NK-92 treated with Interleukin-12 subunit alpha and Interleukin-12 subunit beta, amount 100 ng/mL, for 24 hours (cell line): ENCODE measurements at regions not wholly inside any gene's neighbourhood (a gene's known extent, or its start where the extent isn't known, plus 50 kb on each side); places are given as distances from the start of the nearest gene placed in this dataset.
"Not testable (repeated sequence)": the region's sequence is repeated elsewhere in the genome, so short reads cannot be mapped to it uniquely, and the experiment has no call there.

ENCODE experiments used
- DNase-seq: peaks from one replicate; lab custom pipeline; 2025; lab: John Stamatoyannopoulos, UW

DNA sequence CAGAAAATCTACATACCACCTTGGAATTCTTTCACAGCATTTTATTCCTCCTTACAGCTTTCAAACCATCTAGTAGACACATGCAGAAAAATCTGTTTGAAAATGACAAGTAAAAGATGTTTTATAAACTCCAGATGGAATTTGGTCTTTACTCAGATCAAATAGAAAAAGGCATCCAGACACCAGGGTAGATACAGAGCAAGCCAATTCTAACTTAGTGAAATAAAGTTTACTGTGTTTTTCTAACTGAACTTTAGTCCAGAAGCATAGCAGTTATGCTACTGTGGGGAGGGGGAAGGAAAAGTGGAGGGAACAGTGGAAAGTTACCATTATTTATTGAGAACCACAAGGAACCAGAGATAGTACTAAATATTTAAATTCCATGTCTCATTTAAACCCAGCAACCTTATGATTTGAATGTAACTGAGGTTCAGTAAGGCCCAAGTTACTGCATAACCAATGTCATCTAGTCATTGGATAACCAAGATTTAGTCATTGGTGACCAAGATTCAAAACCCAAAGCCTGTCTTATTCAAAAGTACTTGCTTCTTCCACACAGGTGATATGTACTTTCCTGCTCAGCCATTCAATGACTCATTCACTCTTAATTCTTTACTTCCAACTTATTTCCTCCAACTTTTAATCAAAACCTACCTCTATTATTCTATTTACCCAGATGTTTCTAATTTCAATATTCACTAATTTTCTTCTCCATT lies 57.7 kb downstream of the RAD51AP2 start:
- no peak for DNase-seq

DNA sequence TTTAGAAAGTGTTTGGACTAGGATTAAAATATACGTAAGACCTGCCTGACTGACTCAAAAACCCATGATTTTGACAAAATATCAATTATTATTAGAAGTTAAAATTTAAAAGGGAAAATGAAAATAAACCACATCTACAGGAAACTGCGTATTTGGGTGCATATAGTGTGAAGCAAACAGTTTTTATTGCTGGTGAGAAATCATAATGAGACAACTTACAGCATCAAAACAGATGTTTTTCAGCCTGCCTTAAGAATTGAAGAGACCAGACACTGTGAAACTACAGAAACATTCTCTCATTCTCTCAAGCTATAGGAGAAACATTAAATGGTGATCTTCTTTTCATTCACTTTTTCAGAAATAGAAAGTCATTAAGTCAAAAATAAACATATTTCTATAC lies 62.9 kb downstream of the RAD51AP2 start:
- no peak for DNase-seq

DNA sequence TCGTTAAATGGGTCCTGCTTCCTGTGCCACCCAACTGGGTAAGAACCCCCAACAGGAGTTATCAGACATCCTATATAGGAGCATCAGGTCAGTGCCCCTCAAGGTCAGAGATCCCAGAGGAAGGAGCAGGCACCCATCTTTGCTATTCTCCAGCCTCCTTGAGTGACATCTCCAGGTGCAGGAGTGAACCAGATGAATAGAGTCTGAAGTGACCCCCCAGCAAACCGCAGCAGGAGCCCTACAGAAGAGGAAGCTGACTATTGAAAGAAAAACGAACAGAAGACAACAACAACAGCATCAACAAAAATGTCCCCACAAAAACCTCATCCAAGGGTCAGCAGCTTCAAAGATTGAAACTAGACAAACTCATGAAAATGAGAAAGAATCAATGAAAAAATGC lies 72.0 kb downstream of the RAD51AP2 start:
- not testable (repeated sequence) for DNase-seq

DNA sequence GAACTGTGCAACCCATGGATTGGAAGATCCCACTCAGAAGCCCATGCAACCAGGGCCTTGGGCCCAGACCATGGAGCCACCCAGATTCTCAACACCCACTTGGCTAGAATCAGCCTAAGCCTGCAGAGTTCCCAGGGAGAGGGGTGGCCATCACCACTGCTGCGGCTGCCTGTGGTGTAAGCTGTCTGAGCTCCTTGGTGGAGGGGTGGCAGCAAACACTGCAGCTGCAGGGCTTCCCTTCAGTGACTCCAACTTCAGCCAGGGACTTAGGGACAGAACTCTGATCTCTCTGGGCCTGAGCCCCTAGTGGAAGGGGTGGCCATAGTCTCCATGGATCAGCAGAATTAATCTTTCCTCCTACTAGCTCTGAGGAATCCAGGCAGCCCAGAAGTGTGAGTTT lies 72.5 kb downstream of the RAD51AP2 start:
- no peak for DNase-seq

DNA sequence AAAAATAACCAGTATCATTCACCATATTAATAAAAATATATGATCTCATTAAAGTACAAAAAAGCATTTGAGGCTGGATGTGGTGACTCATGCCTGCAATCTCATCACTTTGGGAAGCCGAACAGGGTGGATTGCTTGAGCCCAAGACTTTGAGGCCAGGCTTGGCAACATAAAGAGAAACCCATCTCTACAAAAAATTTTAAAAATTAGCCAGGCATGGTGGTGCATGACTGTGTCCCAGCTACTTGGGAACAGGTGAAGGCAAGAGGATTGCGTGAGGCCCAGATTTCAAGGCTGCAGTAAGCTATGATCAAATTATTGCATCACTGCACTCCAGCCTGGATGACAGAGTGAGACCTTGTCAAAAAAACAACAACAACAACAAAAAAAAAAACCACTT lies 75.9 kb downstream of the RAD51AP2 start:
- no peak for DNase-seq

DNA sequence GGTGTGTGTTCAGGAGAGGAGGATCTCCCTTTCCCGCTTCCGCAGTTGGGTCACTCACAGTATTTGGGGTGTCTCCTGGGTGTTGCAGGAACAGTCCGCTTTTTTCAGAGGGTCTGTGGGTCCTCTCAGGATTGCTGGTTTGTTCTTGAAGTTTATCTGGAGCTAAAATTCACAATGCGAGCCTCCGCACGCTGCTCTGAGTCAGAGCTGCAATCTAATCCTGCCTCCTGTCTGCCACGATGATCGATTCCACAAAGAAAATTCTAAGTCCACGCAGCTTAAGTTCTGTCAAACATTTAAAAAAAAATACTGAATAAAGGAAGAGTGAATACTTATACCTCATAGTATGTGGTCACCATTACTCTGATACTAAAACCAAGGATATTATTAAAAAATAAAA lies 76.5 kb downstream of the RAD51AP2 start:
- DNase-seq = no peak

DNA sequence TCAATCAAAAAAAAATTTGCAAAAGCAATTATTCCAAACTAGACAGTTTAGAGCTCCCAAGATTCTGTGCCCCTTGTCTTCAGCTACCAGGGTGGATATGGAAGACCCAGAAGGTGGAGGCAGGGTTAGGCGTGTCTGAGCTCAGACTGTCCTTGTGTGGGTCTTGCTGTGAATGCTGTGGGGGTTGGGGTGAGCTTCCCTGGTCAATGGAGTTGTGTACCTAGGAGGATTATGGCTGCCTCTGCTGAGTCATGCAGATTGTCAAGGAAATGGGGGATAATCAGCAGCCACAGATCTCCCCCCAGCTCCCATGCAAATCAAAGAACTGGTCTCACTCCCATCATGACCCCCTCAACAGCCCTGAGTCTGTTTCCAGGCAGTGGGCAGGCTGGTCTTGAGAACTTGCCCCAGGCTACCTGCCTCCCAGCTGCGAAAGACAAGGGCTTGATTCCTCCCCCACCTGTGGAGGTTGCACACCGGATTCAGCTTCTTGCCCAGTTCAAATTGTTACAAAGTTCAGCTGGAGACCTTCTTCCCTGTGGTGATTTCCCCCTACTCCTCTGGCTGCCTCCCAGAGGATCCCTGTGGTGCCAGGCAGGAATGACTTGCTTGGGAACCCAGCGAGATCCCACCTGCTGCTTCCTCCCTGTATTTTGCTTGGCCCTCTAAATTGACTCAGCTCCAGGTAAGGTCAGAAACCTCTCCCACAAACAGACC lies 77.0 kb downstream of the RAD51AP2 start:
- DNase-seq = no peak

DNA sequence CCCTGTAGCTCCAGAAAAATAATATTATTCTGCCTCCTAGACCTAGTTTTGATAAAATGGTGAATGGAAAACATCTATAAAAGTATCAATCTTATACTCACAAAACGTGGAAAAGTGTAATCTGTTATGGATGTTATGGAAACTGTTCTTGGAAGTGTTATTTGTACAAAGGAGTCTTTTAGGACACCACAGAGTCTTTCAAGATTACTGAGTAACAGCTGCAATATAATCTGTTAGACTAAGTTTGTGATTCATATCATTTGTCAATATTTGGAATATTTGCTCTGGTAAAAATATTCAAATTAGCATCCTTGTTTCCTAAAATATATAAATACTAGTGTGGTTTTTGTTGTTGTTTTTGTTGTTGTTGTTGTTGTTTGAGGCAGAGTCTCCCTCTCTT lies 87.9 kb downstream of the RAD51AP2 start:
- no peak for DNase-seq

DNA sequence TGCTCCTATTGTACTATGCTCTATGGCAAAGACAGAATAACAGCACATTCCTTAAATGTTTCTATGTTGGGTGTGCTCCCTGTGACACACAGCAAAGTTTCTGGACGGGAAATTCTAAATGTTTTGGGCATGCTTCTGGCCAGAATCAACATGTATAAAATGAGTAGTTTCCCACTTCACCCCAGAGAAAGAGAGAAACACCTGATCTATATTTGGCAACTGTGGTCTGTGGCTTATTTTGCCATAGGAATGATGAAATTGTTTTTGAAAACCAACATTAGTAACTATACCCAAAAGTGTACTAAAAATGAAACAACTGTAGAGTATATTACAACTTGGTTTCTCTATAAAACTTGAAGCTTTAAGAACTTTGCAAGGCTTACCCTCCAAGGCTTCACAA lies 89.1 kb downstream of the RAD51AP2 start:
- DNase-seq = no peak

DNA sequence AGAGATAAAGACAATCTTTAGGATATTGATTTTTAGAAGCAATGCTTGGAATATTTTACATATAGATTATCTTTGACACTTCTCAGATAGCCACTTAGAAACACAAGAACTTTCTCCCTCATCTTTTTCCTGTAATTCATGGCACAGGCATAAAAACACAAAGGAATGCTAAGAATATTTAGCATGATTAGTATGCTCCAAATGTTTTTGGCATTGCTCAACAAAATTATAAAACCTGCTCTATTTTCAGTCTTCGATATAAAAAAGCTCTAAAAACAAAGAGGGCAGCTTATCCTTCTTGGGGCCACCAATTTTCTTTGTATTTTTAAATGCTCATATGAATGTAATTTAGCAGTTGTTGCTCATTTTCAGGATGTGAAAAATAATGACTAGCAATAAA lies 90.8 kb downstream of the RAD51AP2 start:
- DNase-seq = no peak

DNA sequence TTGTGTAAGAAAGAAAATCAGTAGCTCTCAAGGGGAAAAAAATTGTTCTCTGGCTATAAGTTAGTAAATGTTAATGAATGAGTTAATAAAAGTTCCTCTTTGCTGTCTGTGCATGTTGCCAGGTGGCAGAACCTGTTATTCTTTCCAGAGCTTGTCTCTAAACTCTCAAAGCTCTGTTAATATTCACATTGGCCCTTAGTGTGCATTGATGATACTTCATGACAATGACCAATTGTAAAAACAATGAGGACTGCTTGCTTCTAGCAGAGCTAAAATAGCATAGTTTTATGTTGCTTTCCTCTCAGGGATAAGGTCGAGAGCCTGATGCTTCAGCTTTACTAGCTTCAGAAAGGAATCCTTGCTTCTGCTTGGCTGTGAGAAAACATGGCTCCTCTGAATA lies 91.5 kb downstream of the RAD51AP2 start:
- DNase-seq = no peak

DNA sequence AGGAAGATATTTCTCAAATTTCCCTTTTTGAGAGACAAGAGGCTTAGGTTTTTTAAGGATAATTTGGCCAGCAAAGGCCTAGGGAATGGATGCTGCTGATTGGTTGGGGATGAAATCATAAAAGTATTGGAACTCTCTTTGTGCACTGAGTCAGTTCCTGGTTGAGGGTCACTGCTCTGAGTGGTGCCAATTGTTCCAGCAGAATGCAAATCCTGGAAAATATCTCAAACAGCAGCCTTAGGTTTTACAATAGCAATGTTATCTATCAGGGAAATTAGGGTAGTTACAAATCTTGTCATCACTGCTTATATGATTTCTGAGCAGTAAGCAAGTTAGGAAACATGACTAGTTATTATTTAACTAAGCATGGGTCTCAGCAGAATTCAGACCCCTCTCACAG lies 96.2 kb downstream of the RAD51AP2 start:
- DNase-seq = no peak

DNA sequence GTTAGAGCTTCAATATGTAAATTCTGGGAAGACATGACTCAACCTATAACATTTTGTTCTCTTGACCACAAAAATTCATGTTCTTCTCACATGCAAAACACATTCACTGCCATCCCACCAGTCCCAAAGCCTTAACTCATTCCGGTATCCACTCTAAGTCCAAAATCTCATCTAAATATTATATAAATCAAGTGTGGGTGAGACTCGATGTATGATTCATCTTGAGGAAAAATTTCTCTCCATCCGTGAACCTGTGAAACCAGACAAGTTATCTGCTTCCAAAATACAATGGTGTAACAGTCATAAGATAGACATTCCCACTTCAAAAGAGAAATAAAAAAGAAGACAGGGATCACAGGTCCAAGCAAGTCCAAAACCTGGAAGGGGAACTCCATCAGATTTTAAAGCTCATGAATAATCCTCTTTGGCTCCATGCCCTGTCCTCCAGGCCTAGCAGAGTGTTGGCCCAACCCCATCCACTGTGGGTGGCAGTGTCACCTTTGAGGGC lies 101.3 kb downstream of the RAD51AP2 start:
- DNase-seq = no peak

DNA sequence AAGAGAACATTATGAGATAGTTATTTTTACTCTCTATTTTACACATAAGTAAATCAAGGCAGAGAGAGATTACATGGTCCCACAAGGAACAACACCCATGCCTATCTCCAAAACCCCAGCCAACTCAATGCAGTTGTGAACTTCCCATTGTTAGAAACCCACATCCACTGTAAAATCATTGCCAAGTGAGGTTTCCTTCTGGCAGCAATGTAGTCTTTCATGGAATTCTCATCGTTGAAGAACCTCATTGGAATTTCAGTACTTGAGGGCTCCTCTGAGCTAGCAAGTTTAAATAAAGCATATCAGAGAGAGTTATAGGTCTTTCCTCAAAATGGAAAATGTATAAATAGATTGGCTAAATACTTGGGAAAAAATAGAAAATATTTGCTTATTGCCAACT lies 105.2 kb downstream of the RAD51AP2 start:
- DNase-seq = no peak

DNA sequence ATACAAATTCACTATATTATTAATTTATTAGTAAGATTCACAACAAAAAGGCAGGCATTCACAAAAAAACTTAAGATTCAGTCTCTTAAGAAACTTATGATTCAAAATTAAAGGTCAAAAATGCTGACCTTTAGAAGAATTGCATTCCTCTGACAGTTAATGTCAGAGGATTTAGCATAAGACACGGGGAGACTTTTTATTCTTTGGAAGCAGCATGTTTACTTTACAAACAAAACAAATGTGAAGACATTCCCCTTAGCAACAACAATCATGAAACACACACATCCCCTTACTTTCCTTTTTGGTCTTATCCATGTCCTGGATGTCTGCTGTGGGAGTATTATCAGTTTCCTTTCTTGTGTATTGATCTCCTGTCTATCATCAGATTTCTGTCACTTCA lies 117.1 kb downstream of the RAD51AP2 start:
- no peak for DNase-seq

DNA sequence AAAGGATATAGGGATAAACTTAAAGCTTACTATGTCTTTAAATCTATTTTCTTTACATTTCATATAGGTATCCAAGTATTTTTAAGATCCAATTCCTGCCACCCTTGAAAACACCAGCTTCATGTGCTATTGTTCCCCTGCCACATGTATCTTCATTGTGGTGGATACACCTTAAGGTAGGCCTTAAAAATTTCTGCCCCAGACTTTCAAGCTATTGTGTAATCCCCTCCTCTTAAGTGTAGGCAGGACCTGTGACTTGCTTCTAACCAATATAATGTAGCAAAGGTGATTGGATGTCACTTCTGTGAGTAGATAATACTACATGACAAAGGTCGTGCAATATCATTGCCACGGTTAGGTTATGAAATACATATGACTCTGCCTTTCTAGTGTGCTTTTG lies 119.5 kb downstream of the RAD51AP2 start:
- DNase-seq = no peak

DNA sequence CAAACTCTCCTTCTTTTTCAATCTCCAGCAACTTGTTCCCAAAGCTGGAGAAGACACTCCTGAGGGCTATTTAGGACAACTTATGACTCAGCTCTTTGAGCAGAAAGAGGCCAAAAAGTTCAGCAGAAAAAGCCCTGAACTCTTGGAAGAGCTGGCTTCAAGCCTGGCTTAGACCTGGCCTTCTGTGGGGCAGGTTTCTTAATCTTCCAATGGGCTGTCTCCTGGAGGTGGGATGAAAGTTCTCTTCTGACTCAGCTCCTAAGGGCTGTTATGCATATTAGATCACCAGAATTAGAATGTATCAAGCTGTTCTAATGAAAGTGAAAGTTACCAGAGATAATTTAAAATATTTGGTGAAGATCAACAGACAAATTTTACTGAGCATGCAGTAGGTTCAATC lies 129.4 kb downstream of the RAD51AP2 start:
- DNase-seq = no peak

DNA sequence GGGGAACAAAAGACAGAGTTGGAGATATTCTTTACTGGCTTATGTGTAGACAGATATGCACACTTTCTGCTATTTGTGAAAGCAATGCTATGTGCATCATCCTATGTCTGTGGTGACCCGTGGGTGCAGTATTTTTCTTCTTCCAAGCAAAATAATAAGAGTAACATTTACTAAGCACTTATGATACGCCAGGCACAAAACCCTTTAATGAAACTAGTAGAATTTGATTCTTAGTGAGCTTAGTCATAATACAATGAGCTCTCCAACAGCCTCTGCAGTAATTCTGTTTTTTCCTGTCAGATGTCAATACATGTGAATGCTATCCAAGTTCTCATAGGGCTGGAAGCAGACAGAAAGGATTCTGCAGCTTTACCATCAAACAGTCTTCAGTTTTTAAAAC lies 130.6 kb downstream of the RAD51AP2 start:
- DNase-seq = no peak

DNA sequence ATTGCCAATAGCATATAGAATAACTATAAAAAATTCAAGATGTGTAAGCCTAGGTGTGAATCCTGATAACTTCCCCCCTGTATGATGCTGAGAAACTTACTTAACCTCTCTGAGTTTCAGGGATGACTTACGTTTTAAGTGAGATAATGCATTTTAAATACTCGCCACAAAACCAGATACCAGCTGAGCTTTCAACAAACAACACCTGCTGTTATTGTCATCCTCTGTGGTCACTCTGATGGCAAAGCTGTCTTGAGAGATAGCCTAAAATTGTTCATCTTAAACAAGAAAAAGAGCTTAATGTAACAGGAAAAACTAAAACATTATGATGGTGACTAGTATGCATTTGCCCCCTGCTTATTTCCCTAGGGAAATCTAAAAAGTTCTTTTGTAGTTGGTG lies 131.5 kb downstream of the RAD51AP2 start:
- DNase-seq = no peak

DNA sequence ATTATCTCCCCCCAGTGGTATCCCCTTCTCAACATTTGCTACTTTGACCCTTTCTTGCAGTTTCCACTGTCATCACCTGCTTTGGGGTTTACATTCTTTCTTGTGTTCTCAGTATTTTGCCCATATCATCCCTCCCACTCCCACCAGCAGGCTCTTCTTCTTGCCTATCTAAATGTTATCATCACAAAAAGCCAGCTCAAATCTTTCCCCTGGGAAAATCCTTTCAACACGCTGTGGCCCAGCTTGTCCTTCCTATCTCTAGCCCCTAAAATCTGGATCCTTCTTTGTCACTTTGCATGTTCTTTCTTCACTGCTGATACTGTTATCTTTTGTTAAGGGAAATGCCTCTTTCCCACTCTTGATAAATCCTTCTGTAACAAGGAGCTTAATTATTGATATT lies 138.2 kb downstream of the RAD51AP2 start:
- DNase-seq = no peak

DNA sequence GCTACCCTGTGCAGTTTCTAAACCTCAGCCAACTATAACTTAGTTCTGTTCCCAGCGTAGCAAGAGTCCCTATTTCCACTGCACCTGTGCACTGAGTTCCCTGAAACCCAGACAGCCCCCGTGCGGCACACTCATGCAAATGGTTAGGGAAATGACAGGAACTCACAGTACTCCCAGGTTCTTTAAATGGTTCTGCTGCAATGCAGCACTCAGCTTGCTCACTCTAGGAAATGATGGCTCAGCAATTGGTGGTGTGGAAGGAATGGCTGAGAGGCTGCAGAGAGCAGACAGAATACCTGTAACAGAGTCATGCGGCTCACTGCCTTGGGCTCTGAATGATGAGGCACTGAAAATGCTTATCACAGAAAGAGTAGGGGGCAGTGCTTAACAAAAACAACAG lies 143.0 kb downstream of the RAD51AP2 start:
- DNase-seq = no peak

DNA sequence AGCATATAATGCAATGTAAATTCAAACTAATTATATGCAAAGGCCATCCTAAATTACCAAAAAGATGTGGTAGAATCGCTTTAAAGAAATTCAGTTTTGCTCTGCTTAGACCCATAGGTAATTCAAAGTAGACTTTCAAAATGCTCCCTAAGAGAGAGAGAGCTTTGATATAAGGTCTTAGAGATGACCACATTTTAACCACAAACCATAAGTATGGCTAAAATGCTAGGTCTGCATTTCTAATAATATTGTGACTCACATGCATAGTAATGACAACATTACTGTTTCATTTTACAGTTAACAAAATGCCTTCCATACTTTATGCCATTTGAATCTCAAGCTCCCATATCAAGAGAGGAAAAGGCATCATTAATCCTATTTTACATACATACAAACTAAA lies 144.5 kb downstream of the RAD51AP2 start:
- no peak for DNase-seq

DNA sequence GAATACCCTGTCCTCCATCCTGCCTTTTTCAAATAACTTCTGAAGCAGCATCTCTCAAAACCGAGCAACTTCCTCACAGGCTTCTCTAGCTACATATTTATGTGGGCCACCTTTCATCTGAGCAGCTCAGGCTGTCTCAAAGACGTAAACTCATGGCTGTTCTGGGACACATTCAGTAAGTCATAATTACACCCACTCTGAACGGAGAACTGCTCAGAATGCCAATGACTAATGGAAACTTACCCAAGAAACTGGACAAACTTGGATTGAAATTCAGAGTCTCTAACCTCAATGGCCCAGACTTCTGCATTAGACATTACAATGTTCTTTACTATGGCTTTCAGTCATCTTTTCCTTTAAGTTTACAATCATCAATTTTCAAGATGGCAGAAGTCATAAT lies 145.2 kb downstream of the RAD51AP2 start:
- no peak for DNase-seq

DNA sequence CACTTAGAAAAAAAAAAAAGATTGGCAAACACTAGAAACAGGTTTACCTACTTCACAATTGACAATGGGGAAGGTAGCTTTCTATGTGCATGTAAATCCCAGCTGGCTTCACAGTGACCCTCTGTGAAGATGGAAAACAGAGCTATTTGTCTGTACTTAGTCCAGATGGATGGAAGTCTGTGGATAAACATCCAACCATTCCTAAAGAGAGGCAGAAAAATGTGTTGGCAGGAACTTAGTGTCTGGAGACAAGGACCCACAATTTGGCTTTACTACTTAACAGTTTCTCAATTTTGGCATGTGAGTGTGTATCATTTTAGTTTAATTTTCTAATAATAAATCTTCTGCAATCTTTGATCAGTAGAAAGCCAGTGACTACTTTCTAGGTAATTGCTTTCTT lies 154.4 kb downstream of the RAD51AP2 start:
- no peak for DNase-seq
